WTC11 (cell line): ENCODE measurements at regions not wholly inside any gene's neighbourhood (a gene's known extent, or its start where the extent isn't known, plus 50 kb on each side); places are given as distances from the start of the nearest gene placed in this dataset.

ENCODE experiments used
- ATAC-seq: fragments of 200-7000 bp; cut with Tn5 transposase; 2 replicates; pipeline ENCODE4 v1.10.0; 2021; ENCODE audit warnings: mild to moderate bottlenecking, moderate library complexity
- CTCF ChIA-PET: fragments of 300-600 bp; sonication (Branson Sonifier 250); formaldehyde crosslinking; loops from one replicate; lab custom pipeline; 2021; ENCODE audit warnings: antibody characterized with exemption; lab: Charles Lee
- POLR2A ChIA-PET: fragments of 350-600 bp; sonication (Branson Sonifier 250); formaldehyde crosslinking; loops from one replicate; lab custom pipeline; 2021; ENCODE audit warnings: antibody characterized with exemption; lab: Charles Lee
- DNase-seq: peaks from one replicate; pipeline ENCODE4 v3.0.0; 2021; ENCODE audit warnings: low spot score
- H3K27ac Mint-ChIP-seq: 2 replicates; pipeline ENCODE4 v1.8.0; 2021; ENCODE audit warnings: mixed read lengths
- H3K27me3 Mint-ChIP-seq: 2 replicates; pipeline ENCODE4 v1.8.0; 2021; ENCODE audit warnings: low read depth, mild to moderate bottlenecking, moderate library complexity, mixed read lengths
- H3K36me3 Mint-ChIP-seq: 2 replicates; pipeline ENCODE4 v1.8.0; 2021; ENCODE audit warnings: mixed read lengths
- H3K4me1 Mint-ChIP-seq: 2 replicates; pipeline ENCODE4 v1.8.0; 2022; ENCODE audit warnings: mixed read lengths
- H3K4me3 Mint-ChIP-seq: 2 replicates; pipeline ENCODE4 v1.8.0; 2021; ENCODE audit warnings: mild to moderate bottlenecking, moderate library complexity, mixed read lengths
- H3K9me3 Mint-ChIP-seq: 2 replicates; pipeline ENCODE4 v1.8.0; 2021; ENCODE audit warnings: mixed read lengths
- AR ChIP-seq: fragments of 250-450 bp; sonication (Bioruptor Pico); IDR thresholded peaks from 2 replicates; pipeline ENCODE4 v1.9.0; 2021; ENCODE audit warnings: mild to moderate bottlenecking
- ATF3 ChIP-seq: sonication (generic); formaldehyde crosslinking; conservative IDR thresholded peaks from 2 replicates; pipeline ENCODE4 v1.8.1; 2022; ENCODE audit warnings: mild to moderate bottlenecking, missing genetic modification reagents
- CREM ChIP-seq: sonication (generic); formaldehyde crosslinking; IDR thresholded peaks from 2 replicates; pipeline ENCODE4 v1.8.1; 2022; ENCODE audit warnings: mild to moderate bottlenecking, missing genetic modification reagents, moderate library complexity
- ELF4 ChIP-seq: sonication (generic); formaldehyde crosslinking; IDR thresholded peaks from 2 replicates; pipeline ENCODE4 v1.8.1; 2022; ENCODE audit warnings: low read depth, mild to moderate bottlenecking, moderate library complexity, missing genetic modification reagents
- FOXJ3 ChIP-seq: sonication (generic); formaldehyde crosslinking; IDR thresholded peaks from 2 replicates; pipeline ENCODE4 v1.9.0; 2021; ENCODE audit warnings: missing genetic modification reagents, mild to moderate bottlenecking, borderline replicate concordance
- IRF1 ChIP-seq: sonication (generic); formaldehyde crosslinking; IDR thresholded peaks from 2 replicates; pipeline ENCODE4 v1.8.0; 2023; ENCODE audit warnings: missing genetic modification reagents
- JUN ChIP-seq: sonication (generic); formaldehyde crosslinking; IDR thresholded peaks from 2 replicates; pipeline ENCODE4 v1.8.0; 2023; ENCODE audit warnings: mild to moderate bottlenecking, missing genetic modification reagents
- MLX ChIP-seq: sonication (generic); formaldehyde crosslinking; IDR thresholded peaks from 2 replicates; pipeline ENCODE4 v1.8.1; 2023; ENCODE audit warnings: mild to moderate bottlenecking, missing genetic modification reagents, moderate library complexity
- NFATC4 ChIP-seq: fragments of 250-450 bp; sonication (Bioruptor Pico); IDR thresholded peaks from 2 replicates; pipeline ENCODE4 v1.9.0; 2021; ENCODE audit warnings: mild to moderate bottlenecking
- NR3C1 ChIP-seq: sonication (generic); formaldehyde crosslinking; conservative IDR thresholded peaks from 2 replicates; pipeline ENCODE4 v1.8.1; 2023; ENCODE audit warnings: low read depth, mild to moderate bottlenecking, missing genetic modification reagents
- OVOL2 ChIP-seq: fragments of 250-450 bp; sonication (Bioruptor Pico); IDR thresholded peaks from 2 replicates; pipeline ENCODE4 v1.9.0; 2021; ENCODE audit warnings: mild to moderate bottlenecking, borderline replicate concordance
- PRDM15 ChIP-seq: sonication (generic); formaldehyde crosslinking; IDR thresholded peaks from 2 replicates; pipeline ENCODE4 v1.8.0; 2022; ENCODE audit warnings: missing genetic modification reagents
- PRRX2 ChIP-seq: fragments of 250-450 bp; sonication (Bioruptor Pico); IDR thresholded peaks from 2 replicates; pipeline ENCODE4 v1.8.0; 2021; ENCODE audit warnings: mild to moderate bottlenecking
- TF ChIP-seq, protein P1 (sequence below): sonication (generic); formaldehyde crosslinking; IDR thresholded peaks from 2 replicates; pipeline ENCODE4 v1.8.1; 2023; ENCODE audit warnings: mild to moderate bottlenecking, missing genetic modification reagents
- TF ChIP-seq, protein P2 (sequence below): sonication (generic); formaldehyde crosslinking; IDR thresholded peaks from 2 replicates; pipeline ENCODE4 v1.8.1; 2022; ENCODE audit warnings: low read depth, missing genetic modification reagents, borderline replicate concordance
- TF ChIP-seq, protein P3 (sequence below): sonication (generic); formaldehyde crosslinking; IDR thresholded peaks from 2 replicates; pipeline ENCODE4 v1.8.0; 2023; ENCODE audit warnings: missing genetic modification reagents, mild to moderate bottlenecking, borderline replicate concordance

DNA sequence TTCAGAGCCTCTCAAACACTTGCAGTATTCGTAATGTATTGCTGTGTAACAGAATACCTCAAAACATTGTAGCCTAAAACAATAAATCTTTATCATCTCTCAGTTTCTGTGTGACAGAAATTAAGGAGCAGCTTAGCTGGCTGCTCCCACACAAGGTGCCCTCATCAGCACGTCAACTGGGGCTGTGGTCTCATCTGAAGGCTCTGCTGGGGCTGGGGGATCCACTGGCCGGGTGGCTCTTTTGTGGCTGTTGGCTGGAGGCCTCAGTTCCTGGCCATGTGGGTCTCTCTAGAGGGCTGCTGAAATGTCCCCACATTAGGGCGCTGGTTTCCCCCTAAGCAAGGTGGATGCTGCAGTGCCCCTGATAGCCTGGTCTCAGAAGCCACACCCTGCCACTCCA lies 113.4 kb upstream of the CIBAR2 start (continued):
- TF ChIP-seq, protein P1, sequence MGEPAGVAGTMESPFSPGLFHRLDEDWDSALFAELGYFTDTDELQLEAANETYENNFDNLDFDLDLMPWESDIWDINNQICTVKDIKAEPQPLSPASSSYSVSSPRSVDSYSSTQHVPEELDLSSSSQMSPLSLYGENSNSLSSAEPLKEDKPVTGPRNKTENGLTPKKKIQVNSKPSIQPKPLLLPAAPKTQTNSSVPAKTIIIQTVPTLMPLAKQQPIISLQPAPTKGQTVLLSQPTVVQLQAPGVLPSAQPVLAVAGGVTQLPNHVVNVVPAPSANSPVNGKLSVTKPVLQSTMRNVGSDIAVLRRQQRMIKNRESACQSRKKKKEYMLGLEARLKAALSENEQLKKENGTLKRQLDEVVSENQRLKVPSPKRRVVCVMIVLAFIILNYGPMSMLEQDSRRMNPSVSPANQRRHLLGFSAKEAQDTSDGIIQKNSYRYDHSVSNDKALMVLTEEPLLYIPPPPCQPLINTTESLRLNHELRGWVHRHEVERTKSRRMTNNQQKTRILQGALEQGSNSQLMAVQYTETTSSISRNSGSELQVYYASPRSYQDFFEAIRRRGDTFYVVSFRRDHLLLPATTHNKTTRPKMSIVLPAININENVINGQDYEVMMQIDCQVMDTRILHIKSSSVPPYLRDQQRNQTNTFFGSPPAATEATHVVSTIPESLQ (CRISPR knock-in tag), result no peak
- TF ChIP-seq, all 79 proteins: peak for 0

DNA sequence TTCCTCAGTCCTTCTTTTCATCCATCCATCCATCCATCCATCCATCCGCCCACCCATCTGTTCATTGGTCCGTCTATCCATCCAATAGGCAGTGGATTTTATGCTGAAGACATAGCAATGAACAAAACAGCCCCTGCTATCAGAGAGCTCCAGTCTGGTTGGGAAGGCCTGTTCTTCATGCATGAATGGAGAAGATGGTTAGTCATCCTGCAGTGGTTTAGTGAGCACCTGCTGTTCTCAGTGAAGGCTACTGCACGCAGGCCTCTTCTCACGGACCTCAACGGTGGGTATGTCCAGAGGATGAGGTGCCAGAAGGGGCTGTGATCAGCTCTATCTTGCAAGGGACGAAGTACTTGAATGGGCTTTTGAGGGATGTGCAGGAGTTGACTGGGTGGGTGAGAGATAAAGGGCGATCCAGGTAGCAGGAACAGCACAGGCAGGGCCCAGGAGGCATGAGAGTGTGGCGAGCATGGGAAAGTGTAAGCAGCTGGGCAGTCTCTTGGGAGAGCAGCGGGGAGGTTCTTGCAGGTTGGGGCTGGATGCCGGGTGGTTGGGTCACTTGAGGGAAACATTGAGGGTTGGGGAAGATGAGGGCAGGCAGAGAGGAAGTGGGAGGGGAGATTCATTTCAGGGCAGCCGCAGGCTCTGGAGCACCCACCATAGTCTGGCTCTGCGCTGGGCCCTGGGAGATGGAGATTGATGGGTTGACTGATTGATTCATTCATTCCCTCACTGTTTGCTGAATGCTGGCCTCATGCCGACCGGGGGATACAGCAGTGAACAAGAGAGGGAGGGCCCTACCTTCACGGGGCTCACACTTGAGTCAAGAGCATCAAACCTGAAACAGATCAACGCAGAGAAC lies 115.0 kb upstream of the CIBAR2 start:
- no peak for DNase-seq
- H3K4me1 Mint-ChIP-seq, result peaks cover 24% of the 10 kb centered on the region
- peak; percentile 27 for ATAC-seq
- no peak overlapping the region for H3K4me3 Mint-ChIP-seq
- CTCF ChIA-PET, result interaction anchor here (0.6 to 1.5 kb wide), 6 partner anchors 7 to 113 kb away, joined by 3 to 10 read pairs (median 3); no protein-coding TSS in a partner anchor
- H3K36me3 Mint-ChIP-seq, result 0 out of 2 replicates have a peak, but pooled peaks cover 2% of the 10 kb centered on the region
- H3K9me3 Mint-ChIP-seq, result peaks cover 15% of the 10 kb centered on the region
- no peaks in the 10 kb centered on the region; the same call in 1 of the 2 replicates for H3K27me3 Mint-ChIP-seq
- POLR2A ChIA-PET, result interaction anchor here (0.6 kb wide), 1 partner anchor 17 kb away, joined by 3 read pairs; no protein-coding TSS in a partner anchor
- peak overlapping the region; percentile 71 for H3K27ac Mint-ChIP-seq
- no peak for TF ChIP-seq NR3C1 (CRISPR knock-in tag)
- TF ChIP-seq OVOL2, result no peak
- no peak for TF ChIP-seq MLX
- no peak for TF ChIP-seq CREM (CRISPR knock-in tag)
- TF ChIP-seq, protein P2, sequence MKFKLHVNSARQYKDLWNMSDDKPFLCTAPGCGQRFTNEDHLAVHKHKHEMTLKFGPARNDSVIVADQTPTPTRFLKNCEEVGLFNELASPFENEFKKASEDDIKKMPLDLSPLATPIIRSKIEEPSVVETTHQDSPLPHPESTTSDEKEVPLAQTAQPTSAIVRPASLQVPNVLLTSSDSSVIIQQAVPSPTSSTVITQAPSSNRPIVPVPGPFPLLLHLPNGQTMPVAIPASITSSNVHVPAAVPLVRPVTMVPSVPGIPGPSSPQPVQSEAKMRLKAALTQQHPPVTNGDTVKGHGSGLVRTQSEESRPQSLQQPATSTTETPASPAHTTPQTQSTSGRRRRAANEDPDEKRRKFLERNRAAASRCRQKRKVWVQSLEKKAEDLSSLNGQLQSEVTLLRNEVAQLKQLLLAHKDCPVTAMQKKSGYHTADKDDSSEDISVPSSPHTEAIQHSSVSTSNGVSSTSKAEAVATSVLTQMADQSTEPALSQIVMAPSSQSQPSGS (CRISPR knock-in tag), result no peak
- TF ChIP-seq IRF1, result no peak
- TF ChIP-seq JUN (CRISPR knock-in tag), result no peak
- TF ChIP-seq, protein P3, sequence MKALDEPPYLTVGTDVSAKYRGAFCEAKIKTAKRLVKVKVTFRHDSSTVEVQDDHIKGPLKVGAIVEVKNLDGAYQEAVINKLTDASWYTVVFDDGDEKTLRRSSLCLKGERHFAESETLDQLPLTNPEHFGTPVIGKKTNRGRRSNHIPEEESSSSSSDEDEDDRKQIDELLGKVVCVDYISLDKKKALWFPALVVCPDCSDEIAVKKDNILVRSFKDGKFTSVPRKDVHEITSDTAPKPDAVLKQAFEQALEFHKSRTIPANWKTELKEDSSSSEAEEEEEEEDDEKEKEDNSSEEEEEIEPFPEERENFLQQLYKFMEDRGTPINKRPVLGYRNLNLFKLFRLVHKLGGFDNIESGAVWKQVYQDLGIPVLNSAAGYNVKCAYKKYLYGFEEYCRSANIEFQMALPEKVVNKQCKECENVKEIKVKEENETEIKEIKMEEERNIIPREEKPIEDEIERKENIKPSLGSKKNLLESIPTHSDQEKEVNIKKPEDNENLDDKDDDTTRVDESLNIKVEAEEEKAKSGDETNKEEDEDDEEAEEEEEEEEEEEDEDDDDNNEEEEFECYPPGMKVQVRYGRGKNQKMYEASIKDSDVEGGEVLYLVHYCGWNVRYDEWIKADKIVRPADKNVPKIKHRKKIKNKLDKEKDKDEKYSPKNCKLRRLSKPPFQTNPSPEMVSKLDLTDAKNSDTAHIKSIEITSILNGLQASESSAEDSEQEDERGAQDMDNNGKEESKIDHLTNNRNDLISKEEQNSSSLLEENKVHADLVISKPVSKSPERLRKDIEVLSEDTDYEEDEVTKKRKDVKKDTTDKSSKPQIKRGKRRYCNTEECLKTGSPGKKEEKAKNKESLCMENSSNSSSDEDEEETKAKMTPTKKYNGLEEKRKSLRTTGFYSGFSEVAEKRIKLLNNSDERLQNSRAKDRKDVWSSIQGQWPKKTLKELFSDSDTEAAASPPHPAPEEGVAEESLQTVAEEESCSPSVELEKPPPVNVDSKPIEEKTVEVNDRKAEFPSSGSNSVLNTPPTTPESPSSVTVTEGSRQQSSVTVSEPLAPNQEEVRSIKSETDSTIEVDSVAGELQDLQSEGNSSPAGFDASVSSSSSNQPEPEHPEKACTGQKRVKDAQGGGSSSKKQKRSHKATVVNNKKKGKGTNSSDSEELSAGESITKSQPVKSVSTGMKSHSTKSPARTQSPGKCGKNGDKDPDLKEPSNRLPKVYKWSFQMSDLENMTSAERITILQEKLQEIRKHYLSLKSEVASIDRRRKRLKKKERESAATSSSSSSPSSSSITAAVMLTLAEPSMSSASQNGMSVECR (CRISPR knock-in tag), result no peak
- TF ChIP-seq PRRX2 (CRISPR knock-in tag), result no peak
- TF ChIP-seq ELF4 (CRISPR knock-in tag), result no peak
- no peak for TF ChIP-seq AR (CRISPR knock-in tag)
- TF ChIP-seq NFATC4 (CRISPR knock-in tag), result no peak
- no peak for TF ChIP-seq PRDM15
- no peak for TF ChIP-seq FOXJ3
- TF ChIP-seq ATF3 (CRISPR knock-in tag), result no peak
